LHCN-M2 (cell line): ENCODE measurements at regions not wholly inside any gene's neighbourhood (a gene's known extent, or its start where the extent isn't known, plus 50 kb on each side); places are given as distances from the start of the nearest gene placed in this dataset.

Source experiments
- DNase-seq: peaks from one replicate; pipeline ENCODE4 v3.0.0-alpha.2; 2012; ENCODE audit warnings: low read depth

- DNase-seq = no peak
These were observed 63.7 kb upstream of the PSMD7 start for GRCh38 chr16:74232806-74233465.

GRCh38 chr16:74230126-74230525, 66.5 kb upstream of the PSMD7 start:
- no peak for DNase-seq

- DNase-seq = peak; percentile 4
These were observed 70.2 kb upstream of the PSMD7 start for GRCh38 chr16:74226338-74226954.

- DNase-seq = peak; percentile 10
These were observed 71.6 kb upstream of the PSMD7 start for GRCh38 chr16:74224828-74225612.

- DNase-seq = no peak
These were observed 74.8 kb upstream of the PSMD7 start for GRCh38 chr16:74221828-74222227.

- no peak for DNase-seq
These were observed 76.9 kb upstream of the PSMD7 start for GRCh38 chr16:74219706-74220105.

- no peak for DNase-seq
These were observed 77.7 kb upstream of the PSMD7 start for GRCh38 chr16:74218871-74219270.

GRCh38 chr16:74216319-74216718, 80.3 kb upstream of the PSMD7 start:
- DNase-seq = no peak

GRCh38 chr16:74215249-74215648, 81.4 kb upstream of the PSMD7 start:
- no peak for DNase-seq

- no peak for DNase-seq
These were observed 83.2 kb upstream of the PSMD7 start for GRCh38 chr16:74213372-74213771.

GRCh38 chr16:74210245-74210644, 86.4 kb upstream of the PSMD7 start:
- no peak for DNase-seq

GRCh38 chr16:74202009-74202408, 94.6 kb upstream of the PSMD7 start:
- no peak for DNase-seq

- DNase-seq = no peak
These were observed 95.0 kb upstream of the PSMD7 start for GRCh38 chr16:74201576-74201975.

GRCh38 chr16:74200921-74201320, 95.7 kb upstream of the PSMD7 start:
- no peak for DNase-seq

- no peak for DNase-seq
These were observed 96.8 kb upstream of the PSMD7 start for GRCh38 chr16:74199842-74200124.

- no peak for DNase-seq
These were observed 97.4 kb upstream of the PSMD7 start for GRCh38 chr16:74199066-74199841.

GRCh38 chr16:74192281-74192797, 104.3 kb upstream of the PSMD7 start:
- DNase-seq = no peak

GRCh38 chr16:74190292-74190691, 106.3 kb upstream of the PSMD7 start:
- DNase-seq = no peak

- DNase-seq = no peak
These were observed 107.8 kb upstream of the PSMD7 start for GRCh38 chr16:74188856-74189255.

- DNase-seq = no peak
These were observed 110.0 kb upstream of the PSMD7 start for GRCh38 chr16:74186561-74186971.

- no peak for DNase-seq
These were observed 111.8 kb upstream of the PSMD7 start for GRCh38 chr16:74184839-74185238.
